ENCODE measurements at regions not wholly inside any gene's neighbourhood (a gene's known extent, or its start where the extent isn't known, plus 50 kb on each side); places are given as distances from the start of the nearest gene placed in this dataset.

DNA sequence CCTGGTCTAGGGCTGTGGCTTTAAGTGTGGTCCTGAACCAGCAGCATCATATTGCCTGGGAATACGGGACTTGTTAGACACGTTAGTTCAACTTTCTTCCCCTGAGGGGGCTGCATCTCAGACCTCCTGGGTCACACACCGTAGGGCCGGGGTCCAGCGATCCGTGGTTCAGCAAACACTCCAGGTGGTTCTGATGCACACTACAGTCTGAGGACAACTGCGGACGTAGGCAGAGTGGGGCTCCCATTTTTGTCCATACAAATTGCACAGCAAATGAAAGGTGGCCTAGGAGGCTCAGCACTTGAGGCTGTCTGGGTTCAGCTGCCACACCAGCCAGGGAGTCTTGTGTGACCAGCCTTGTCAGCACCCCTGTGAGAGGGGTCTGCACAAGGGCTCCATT is 233.1 kb downstream of the QKI start:
- TF ChIP-seq, protein P1, sequence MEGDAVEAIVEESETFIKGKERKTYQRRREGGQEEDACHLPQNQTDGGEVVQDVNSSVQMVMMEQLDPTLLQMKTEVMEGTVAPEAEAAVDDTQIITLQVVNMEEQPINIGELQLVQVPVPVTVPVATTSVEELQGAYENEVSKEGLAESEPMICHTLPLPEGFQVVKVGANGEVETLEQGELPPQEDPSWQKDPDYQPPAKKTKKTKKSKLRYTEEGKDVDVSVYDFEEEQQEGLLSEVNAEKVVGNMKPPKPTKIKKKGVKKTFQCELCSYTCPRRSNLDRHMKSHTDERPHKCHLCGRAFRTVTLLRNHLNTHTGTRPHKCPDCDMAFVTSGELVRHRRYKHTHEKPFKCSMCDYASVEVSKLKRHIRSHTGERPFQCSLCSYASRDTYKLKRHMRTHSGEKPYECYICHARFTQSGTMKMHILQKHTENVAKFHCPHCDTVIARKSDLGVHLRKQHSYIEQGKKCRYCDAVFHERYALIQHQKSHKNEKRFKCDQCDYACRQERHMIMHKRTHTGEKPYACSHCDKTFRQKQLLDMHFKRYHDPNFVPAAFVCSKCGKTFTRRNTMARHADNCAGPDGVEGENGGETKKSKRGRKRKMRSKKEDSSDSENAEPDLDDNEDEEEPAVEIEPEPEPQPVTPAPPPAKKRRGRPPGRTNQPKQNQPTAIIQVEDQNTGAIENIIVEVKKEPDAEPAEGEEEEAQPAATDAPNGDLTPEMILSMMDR (conservative IDR thresholded peaks at IDR 0.05; ENCODE audit: low read length) = no peak
- TF ChIP-seq EZH2phosphoT487 (IDR thresholded peaks at IDR 0.05; ENCODE audit: borderline replicate concordance) = no peak
